ENCODE measurements at regions not wholly inside any gene's neighbourhood (a gene's known extent, or its start where the extent isn't known, plus 50 kb on each side); places are given as distances from the start of the nearest gene placed in this dataset.

DNA sequence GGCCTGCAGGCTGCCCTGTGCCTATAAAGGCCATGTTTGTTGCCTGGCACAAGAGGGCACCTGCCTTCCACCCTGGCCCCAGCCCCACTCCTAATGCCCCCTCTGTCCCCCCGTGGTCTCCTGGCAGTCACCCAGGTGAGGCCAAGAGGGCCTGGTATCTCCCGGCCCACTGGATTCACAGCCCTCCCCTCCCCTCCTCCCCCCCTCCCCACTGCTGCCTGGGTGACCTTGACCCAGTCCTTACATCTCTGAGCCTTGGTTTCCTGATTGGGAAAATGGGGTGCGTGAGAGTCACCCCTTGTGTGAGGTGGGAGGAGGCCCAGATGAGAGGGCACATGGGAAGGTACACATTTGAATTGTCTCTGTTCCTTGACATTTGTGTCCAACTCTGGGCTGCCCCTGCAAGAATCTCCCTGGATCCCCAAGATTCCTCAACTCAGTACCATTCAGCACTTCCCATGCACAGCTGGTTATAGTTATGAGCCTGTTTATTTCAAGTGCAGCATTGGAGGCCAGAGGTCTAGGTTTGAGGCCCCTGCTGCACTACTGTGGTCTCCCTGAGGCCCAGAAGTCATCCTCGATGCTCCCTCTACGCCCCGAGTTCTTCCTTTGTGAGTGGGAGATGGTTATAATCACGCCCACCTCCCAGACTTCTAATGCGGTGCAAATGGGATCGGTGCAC, 58.9 kb downstream of the TMEM270 start:
- no peak for ATAC-seq
- intact Hi-C loops (cut with micrococcal nuclease; ENCODE audit: unreplicated experiment), result no loop called here
- in situ Hi-C loops (cut with HindIII; ENCODE audit: extremely low pct_ligation_motif_present, low pct_unique_long_range_greater_than_20kb), result no loop called here
- Histone ChIP-seq H3K4me2 (ENCODE audit: low read depth, low read length) (no peak overlapping the region), H3K27me3 (ENCODE audit: control insufficient read depth in 1 of 2, insufficient read depth in 2 of 2, low read length in 2 of 2) (peaks cover 5 to 18% of the 10 kb centered on the region in 2 experiments; a peak in 3 of 5 replicates), H2AFZ (ENCODE audit: low read length) (no peak overlapping the region), H3K4me3 (replicated peaks in 1 of 3; ENCODE audit: insufficient read depth in 1 of 3, low read depth in 2 of 3, low read length in 3 of 3) (no peak overlapping the region), H3K4me1 (ENCODE audit: insufficient read depth, low read length) (no peaks in the 10 kb centered on the region), H3K9ac (ENCODE audit: insufficient read depth, low read depth, low read length) (no peak overlapping the region), H4K20me1 (ENCODE audit: insufficient read depth, low read length) (no peaks in the 10 kb centered on the region), H3K79me2 (ENCODE audit: insufficient read depth, low read length) (no peaks in the 10 kb centered on the region), H3K27ac (ENCODE audit: extremely low read length, insufficient read depth, low read length) (no peak overlapping the region), H3K36me3 (replicated peaks in 1 of 2; ENCODE audit: control insufficient read depth in 1 of 2, insufficient read depth in 2 of 2, low read length in 2 of 2) (no peaks in the 10 kb centered on the region), H3K9me3 (ENCODE audit: low read length) (no peaks in the 10 kb centered on the region)
- FAIRE-seq, result no peak
- no peak for DNase-seq (ENCODE audit: low spot score)
- BruUV-seq (replicated peaks), result no TSS peak
- POLR2A ChIA-PET, result no interaction called here
- WGBS (ENCODE audit: low lambda C conversion rate), result 10% methylated on average over 6 of the region's 9 CpGs
- CTCF ChIA-PET (ENCODE audit: low intra/inter-chr PET ratio, low total read pairs), result no interaction called here
- TF ChIP-seq ZNF20 (CRISPR knock-in tag; IDR thresholded peaks at IDR 0.05), result no peak
- no peak for TF ChIP-seq SMAD3 (CRISPR knock-in tag; IDR thresholded peaks at IDR 0.05)
- no peak for TF ChIP-seq PLRG1 (conservative IDR thresholded peaks at IDR 0.05)
- TF ChIP-seq, protein P1, sequence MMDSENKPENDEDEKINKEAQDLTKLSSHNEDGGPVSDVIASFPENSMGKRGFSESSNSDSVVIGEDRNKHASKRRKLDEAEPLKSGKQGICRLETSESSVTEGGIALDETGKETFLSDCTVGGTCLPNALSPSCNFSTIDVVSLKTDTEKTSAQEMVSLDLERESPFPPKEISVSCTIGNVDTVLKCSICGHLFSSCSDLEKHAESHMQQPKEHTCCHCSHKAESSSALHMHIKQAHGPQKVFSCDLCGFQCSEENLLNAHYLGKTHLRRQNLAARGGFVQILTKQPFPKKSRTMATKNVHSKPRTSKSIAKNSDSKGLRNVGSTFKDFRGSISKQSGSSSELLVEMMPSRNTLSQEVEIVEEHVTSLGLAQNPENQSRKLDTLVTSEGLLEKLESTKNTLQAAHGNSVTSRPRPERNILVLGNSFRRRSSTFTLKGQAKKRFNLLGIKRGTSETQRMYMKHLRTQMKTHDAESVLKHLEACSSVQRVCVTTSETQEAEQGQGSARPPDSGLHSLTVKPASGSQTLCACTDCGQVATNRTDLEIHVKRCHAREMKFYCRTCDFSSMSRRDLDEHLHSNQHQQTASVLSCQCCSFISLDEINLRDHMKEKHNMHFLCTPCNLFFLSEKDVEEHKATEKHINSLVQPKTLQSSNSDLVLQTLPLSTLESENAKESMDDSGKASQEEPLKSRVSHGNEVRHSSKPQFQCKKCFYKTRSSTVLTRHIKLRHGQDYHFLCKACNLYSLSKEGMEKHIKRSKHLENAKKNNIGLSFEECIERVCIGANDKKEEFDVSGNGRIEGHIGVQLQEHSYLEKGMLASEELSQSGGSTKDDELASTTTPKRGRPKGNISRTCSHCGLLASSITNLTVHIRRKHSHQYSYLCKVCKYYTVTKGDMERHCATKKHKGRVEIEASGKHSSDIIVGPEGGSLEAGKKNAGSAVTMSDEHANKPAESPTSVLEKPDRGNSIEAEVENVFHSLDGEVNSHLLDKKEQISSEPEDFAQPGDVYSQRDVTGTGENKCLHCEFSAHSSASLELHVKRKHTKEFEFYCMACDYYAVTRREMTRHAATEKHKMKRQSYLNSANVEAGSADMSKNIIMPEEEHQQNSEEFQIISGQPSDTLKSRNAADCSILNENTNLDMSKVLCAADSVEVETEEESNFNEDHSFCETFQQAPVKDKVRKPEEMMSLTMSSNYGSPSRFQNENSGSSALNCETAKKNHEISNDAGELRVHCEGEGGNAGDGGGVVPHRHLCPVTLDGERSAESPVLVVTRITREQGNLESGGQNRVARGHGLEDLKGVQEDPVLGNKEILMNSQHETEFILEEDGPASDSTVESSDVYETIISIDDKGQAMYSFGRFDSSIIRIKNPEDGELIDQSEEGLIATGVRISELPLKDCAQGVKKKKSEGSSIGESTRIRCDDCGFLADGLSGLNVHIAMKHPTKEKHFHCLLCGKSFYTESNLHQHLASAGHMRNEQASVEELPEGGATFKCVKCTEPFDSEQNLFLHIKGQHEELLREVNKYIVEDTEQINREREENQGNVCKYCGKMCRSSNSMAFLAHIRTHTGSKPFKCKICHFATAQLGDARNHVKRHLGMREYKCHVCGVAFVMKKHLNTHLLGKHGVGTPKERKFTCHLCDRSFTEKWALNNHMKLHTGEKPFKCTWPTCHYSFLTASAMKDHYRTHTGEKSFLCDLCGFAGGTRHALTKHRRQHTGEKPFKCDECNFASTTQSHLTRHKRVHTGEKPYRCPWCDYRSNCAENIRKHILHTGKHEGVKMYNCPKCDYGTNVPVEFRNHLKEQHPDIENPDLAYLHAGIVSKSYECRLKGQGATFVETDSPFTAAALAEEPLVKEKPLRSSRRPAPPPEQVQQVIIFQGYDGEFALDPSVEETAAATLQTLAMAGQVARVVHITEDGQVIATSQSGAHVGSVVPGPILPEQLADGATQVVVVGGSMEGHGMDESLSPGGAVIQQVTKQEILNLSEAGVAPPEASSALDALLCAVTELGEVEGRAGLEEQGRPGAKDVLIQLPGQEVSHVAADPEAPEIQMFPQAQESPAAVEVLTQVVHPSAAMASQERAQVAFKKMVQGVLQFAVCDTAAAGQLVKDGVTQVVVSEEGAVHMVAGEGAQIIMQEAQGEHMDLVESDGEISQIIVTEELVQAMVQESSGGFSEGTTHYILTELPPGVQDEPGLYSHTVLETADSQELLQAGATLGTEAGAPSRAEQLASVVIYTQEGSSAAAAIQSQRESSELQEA (CRISPR knock-in tag; IDR thresholded peaks at IDR 0.05; ENCODE audit: not compliant biosample characterization), result no peak
- TF ChIP-seq RBM22 (optimal IDR thresholded peaks at IDR 0.05; ENCODE audit: low read length), result no peak
- no peak for TF ChIP-seq RBM39 (IDR thresholded peaks at IDR 0.05; ENCODE audit: low read depth, low read length, poor library complexity, severe bottlenecking)
- no peak for TF ChIP-seq MEF2D (CRISPR knock-in tag; IDR thresholded peaks at IDR 0.05)
- TF ChIP-seq, protein P2, sequence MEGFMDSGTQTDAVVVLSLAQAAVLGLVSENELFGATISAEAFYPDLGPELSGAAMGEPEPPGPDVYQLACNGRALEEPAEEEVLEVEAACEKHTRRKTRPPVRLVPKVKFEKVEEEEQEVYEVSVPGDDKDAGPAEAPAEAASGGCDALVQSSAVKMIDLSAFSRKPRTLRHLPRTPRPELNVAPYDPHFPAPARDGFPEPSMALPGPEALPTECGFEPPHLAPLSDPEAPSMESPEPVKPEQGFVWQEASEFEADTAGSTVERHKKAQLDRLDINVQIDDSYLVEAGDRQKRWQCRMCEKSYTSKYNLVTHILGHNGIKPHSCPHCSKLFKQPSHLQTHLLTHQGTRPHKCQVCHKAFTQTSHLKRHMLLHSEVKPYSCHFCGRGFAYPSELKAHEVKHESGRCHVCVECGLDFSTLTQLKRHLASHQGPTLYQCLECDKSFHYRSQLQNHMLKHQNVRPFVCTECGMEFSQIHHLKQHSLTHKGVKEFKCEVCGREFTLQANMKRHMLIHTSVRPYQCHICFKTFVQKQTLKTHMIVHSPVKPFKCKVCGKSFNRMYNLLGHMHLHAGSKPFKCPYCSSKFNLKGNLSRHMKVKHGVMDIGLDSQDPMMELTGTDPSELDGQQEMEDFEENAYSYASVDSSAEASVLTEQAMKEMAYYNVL (CRISPR knock-in tag; IDR thresholded peaks at IDR 0.05; ENCODE audit: borderline replicate concordance), result no peak
- no peak for TF ChIP-seq PAX8 (CRISPR knock-in tag; IDR thresholded peaks at IDR 0.05; ENCODE audit: borderline replicate concordance)
- no peak for TF ChIP-seq FOXA3 (CRISPR knock-in tag; IDR thresholded peaks at IDR 0.05)
- TF ChIP-seq, protein P3, sequence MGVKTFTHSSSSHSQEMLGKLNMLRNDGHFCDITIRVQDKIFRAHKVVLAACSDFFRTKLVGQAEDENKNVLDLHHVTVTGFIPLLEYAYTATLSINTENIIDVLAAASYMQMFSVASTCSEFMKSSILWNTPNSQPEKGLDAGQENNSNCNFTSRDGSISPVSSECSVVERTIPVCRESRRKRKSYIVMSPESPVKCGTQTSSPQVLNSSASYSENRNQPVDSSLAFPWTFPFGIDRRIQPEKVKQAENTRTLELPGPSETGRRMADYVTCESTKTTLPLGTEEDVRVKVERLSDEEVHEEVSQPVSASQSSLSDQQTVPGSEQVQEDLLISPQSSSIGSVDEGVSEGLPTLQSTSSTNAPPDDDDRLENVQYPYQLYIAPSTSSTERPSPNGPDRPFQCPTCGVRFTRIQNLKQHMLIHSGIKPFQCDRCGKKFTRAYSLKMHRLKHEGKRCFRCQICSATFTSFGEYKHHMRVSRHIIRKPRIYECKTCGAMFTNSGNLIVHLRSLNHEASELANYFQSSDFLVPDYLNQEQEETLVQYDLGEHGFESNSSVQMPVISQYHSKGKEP (CRISPR knock-in tag; IDR thresholded peaks at IDR 0.05), result no peak

Measured in HepG2 (cell line).